ENCODE measurements at regions not wholly inside any gene's neighbourhood (a gene's known extent, or its start where the extent isn't known, plus 50 kb on each side); places are given as distances from the start of the nearest gene placed in this dataset.

DNA sequence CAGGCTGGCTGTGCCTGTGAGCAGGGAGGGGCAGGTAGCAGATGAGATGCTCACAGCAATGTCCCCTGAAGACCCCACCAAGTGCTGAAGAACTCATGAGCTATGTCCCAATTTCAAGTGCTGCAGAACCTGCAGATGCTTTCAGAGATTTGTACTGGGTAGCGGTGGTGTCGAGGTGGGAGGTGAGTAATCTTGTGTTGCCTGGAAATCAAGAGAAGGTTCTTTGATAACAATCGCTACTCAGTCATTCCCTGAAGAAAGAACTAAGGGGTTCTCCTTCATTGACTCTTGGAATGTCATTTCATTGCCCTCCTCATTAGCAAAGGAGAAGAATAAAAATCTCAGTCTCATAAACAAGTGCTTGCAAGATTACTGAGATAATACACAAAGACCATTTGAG lies 246.4 kb downstream of the EMX2 start:
- DNase-seq: no peak
- H3K9me3 Mint-ChIP-seq (ENCODE audit: unreplicated experiment): no peaks in the 10 kb centered on the region
- peaks cover 9% of the 10 kb centered on the region for H3K4me1 Mint-ChIP-seq (ENCODE audit: low read depth, unreplicated experiment)
- CTCF ChIA-PET: no interaction called here
- POLR2A ChIA-PET: no interaction called here
- no TSS peak for BruUV-seq (replicated peaks)
- intact Hi-C loops (cut with micrococcal nuclease; ENCODE audit: unreplicated experiment): no loop called here
- no peaks in the 10 kb centered on the region for H3K36me3 Mint-ChIP-seq (ENCODE audit: insufficient read depth, unreplicated experiment)
- no peak overlapping the region for H3K27ac Mint-ChIP-seq (ENCODE audit: unreplicated experiment)
- H3K4me1 ChIP-seq: peaks cover 20% of the 10 kb centered on the region
- TF ChIP-seq, protein P1, sequence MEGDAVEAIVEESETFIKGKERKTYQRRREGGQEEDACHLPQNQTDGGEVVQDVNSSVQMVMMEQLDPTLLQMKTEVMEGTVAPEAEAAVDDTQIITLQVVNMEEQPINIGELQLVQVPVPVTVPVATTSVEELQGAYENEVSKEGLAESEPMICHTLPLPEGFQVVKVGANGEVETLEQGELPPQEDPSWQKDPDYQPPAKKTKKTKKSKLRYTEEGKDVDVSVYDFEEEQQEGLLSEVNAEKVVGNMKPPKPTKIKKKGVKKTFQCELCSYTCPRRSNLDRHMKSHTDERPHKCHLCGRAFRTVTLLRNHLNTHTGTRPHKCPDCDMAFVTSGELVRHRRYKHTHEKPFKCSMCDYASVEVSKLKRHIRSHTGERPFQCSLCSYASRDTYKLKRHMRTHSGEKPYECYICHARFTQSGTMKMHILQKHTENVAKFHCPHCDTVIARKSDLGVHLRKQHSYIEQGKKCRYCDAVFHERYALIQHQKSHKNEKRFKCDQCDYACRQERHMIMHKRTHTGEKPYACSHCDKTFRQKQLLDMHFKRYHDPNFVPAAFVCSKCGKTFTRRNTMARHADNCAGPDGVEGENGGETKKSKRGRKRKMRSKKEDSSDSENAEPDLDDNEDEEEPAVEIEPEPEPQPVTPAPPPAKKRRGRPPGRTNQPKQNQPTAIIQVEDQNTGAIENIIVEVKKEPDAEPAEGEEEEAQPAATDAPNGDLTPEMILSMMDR (IDR thresholded peaks at IDR 0.05; ENCODE audit: insufficient read depth in 1 of 2, low read depth in 1 of 2, low read length in 1 of 2, severe bottlenecking in 1 of 2, unreplicated experiment in 1 of 2): no peak
- H3K36me3 ChIP-seq (ENCODE audit: control insufficient read depth, insufficient read depth, low read length): no peaks in the 10 kb centered on the region
- no peaks in the 10 kb centered on the region for H3K27me3 Mint-ChIP-seq (ENCODE audit: insufficient read depth, unreplicated experiment)
- H3K4me3 ChIP-seq (ENCODE audit: low read depth, low read length): no peak overlapping the region
- no peaks in the 10 kb centered on the region for H3K27me3 ChIP-seq (replicated peaks; ENCODE audit: control insufficient read depth, insufficient read depth, low read length)
- H3K9me3 ChIP-seq: no peaks in the 10 kb centered on the region
- H3K4me3 Mint-ChIP-seq (ENCODE audit: unreplicated experiment): no peak overlapping the region

DNA sequence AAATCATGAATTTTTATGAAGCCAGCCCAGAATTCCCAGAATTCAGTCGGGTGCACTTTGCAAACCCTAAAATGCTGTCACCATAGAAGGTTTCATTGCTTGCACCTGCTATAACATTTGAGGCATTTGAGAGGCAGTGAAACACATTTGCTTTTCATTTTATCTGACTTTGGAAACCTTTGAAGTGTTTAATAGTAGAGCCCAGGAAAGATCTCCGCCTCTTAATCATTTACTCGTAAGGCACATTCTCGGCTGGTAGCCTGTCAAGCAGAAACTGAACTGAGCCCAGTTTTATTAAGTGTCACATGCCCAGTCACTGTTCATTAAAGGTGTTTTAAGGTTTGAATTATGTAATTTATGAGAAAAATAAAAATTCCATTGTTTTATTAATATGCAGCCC lies 247.6 kb downstream of the EMX2 start:
- Histone ChIP-seq H3K4me1 (peaks cover 20% of the 10 kb centered on the region), H3K36me3 (ENCODE audit: control insufficient read depth, insufficient read depth, low read length) (no peaks in the 10 kb centered on the region), H3K4me3 (ENCODE audit: low read depth, low read length) (no peak overlapping the region), H3K27me3 (replicated peaks; ENCODE audit: control insufficient read depth, insufficient read depth, low read length) (no peaks in the 10 kb centered on the region), H3K9me3 (no peaks in the 10 kb centered on the region)
- Mint-ChIP-seq H3K36me3 (ENCODE audit: insufficient read depth, unreplicated experiment) (no peaks in the 10 kb centered on the region), H3K4me1 (ENCODE audit: low read depth, unreplicated experiment) (peaks cover 9% of the 10 kb centered on the region), H3K9me3 (ENCODE audit: unreplicated experiment) (no peaks in the 10 kb centered on the region), H3K4me3 (ENCODE audit: unreplicated experiment) (no peak overlapping the region), H3K27ac (ENCODE audit: unreplicated experiment) (peak overlapping the region; percentile 20), H3K27me3 (ENCODE audit: insufficient read depth, unreplicated experiment) (no peaks in the 10 kb centered on the region)
- TF ChIP-seq, protein P1 (IDR thresholded peaks at IDR 0.05; ENCODE audit: insufficient read depth in 1 of 2, low read depth in 1 of 2, low read length in 1 of 2, severe bottlenecking in 1 of 2, unreplicated experiment in 1 of 2): no peak
- POLR2A ChIA-PET: no interaction called here
- BruUV-seq (replicated peaks): no TSS peak
- intact Hi-C loops (cut with micrococcal nuclease; ENCODE audit: unreplicated experiment): no loop called here
- CTCF ChIA-PET: no interaction called here
- peak in 1 of 2 experiments; percentile 12 for DNase-seq

DNA sequence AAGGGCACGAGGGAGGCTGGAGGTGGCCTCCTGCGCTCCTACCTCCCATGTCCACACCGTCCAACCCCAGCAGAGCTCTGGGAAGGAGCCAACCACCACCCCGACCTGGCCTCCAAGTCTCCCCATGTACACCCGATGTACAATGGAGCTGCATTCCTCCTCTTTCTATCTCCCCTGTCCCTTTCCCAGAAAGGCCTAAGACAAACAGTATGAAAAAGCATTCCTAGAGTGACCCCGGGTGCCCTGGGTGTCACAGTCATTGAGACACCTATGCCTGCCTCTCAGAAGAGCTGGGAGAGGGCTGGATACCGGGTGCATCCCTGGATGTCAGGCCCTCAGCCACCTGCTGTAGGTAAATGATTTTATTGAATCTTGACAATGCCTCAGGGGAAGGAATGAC lies 248.1 kb downstream of the EMX2 start:
- Mint-ChIP-seq H3K36me3 (ENCODE audit: insufficient read depth, unreplicated experiment) (no peaks in the 10 kb centered on the region), H3K9me3 (ENCODE audit: unreplicated experiment) (no peaks in the 10 kb centered on the region), H3K27me3 (ENCODE audit: insufficient read depth, unreplicated experiment) (no peaks in the 10 kb centered on the region), H3K27ac (ENCODE audit: unreplicated experiment) (peak overlapping the region; percentile 20), H3K4me3 (ENCODE audit: unreplicated experiment) (no peak overlapping the region), H3K4me1 (ENCODE audit: low read depth, unreplicated experiment) (peaks cover 9% of the 10 kb centered on the region)
- Histone ChIP-seq H3K9me3 (no peaks in the 10 kb centered on the region), H3K27me3 (replicated peaks; ENCODE audit: control insufficient read depth, insufficient read depth, low read length) (no peaks in the 10 kb centered on the region), H3K4me3 (ENCODE audit: low read depth, low read length) (no peak overlapping the region), H3K4me1 (peaks cover 20% of the 10 kb centered on the region), H3K36me3 (ENCODE audit: control insufficient read depth, insufficient read depth, low read length) (no peaks in the 10 kb centered on the region)
- intact Hi-C loops (cut with micrococcal nuclease; ENCODE audit: unreplicated experiment): no loop called here
- TF ChIP-seq, protein P1 (IDR thresholded peaks at IDR 0.05; ENCODE audit: insufficient read depth in 1 of 2, low read depth in 1 of 2, low read length in 1 of 2, severe bottlenecking in 1 of 2, unreplicated experiment in 1 of 2): no peak
- POLR2A ChIA-PET: no interaction called here
- no TSS peak for BruUV-seq (replicated peaks)
- peak; percentile 50 to 60 for DNase-seq
- CTCF ChIA-PET: interaction anchor here (0.6 kb wide), 1 partner anchor 294 kb away, joined by 5 read pairs; no protein-coding TSS in a partner anchor

Data from Caco-2 (cell line).